MCF 10A (cell line): ENCODE measurements at regions not wholly inside any gene's neighbourhood (a gene's known extent, or its start where the extent isn't known, plus 50 kb on each side); places are given as distances from the start of the nearest gene placed in this dataset.

ENCODE experiments used
- BruUV-seq: library from RNA; stranded (reverse); fragments of 400-500 nt; replicated peaks from 2 replicates; lab custom pipeline; 2021; lab: Mats Ljungman, UMichigan
- CTCF ChIA-PET: fragments of 300-600 bp; sonication (Branson Sonifier 250); formaldehyde crosslinking; extraction: SDS; loops from one replicate; lab custom pipeline; 2021; ENCODE audit warnings: antibody characterized with exemption, inconsistent platforms; lab: Yijun Ruan, JAX
- POLR2A ChIA-PET: fragments of 300-600, 350-650 bp; sonication (Branson Sonifier 250); formaldehyde crosslinking; extraction: SDS; loops from one replicate; lab custom pipeline; 2020; ENCODE audit warnings: antibody characterized with exemption, inconsistent platforms; lab: Yijun Ruan, JAX
- DNase-seq: peaks from one replicate; pipeline ENCODE4 v3.0.0-alpha.2; 2018; ENCODE audit not compliant: unreplicated experiment
- H3K27ac Mint-ChIP-seq: one replicate; pipeline ENCODE4 v1.8.0; 2022; ENCODE audit warnings: mild to moderate bottlenecking, low read depth, mixed read lengths; ENCODE audit not compliant: unreplicated experiment
- H3K27me3 Mint-ChIP-seq: one replicate; pipeline ENCODE4 v1.8.0; 2022; ENCODE audit warnings: mixed read lengths; ENCODE audit not compliant: insufficient read depth, unreplicated experiment
- H3K36me3 Mint-ChIP-seq: one replicate; pipeline ENCODE4 v1.8.0; 2022; ENCODE audit warnings: mild to moderate bottlenecking, moderate library complexity, mixed read lengths; ENCODE audit not compliant: insufficient read depth, unreplicated experiment
- H3K4me1 Mint-ChIP-seq: one replicate; pipeline ENCODE4 v1.8.0; 2022; ENCODE audit warnings: mixed read lengths; ENCODE audit not compliant: insufficient read depth, unreplicated experiment
- H3K4me3 Mint-ChIP-seq: one replicate; pipeline ENCODE4 v1.8.0; 2022; ENCODE audit warnings: mild to moderate bottlenecking, moderate library complexity, mixed read lengths; ENCODE audit not compliant: unreplicated experiment
- H3K9me3 Mint-ChIP-seq: one replicate; pipeline ENCODE4 v1.8.0; 2022; ENCODE audit warnings: mixed read lengths; ENCODE audit not compliant: unreplicated experiment
- intact Hi-C: fragments of 100-400 bp; cut with micrococcal nuclease; formaldehyde crosslinking; loops from 2 replicates; pipeline ENCODE4 v1.14.1; 2022
- TF ChIP-seq, protein P1 (sequence below): fragments of 200-600 bp; IDR thresholded peaks from one replicate; pipeline ENCODE4 v1.8.0; 2022; ENCODE audit warnings: antibody characterized with exemption, mild to moderate bottlenecking; ENCODE audit not compliant: unreplicated experiment

DNA sequence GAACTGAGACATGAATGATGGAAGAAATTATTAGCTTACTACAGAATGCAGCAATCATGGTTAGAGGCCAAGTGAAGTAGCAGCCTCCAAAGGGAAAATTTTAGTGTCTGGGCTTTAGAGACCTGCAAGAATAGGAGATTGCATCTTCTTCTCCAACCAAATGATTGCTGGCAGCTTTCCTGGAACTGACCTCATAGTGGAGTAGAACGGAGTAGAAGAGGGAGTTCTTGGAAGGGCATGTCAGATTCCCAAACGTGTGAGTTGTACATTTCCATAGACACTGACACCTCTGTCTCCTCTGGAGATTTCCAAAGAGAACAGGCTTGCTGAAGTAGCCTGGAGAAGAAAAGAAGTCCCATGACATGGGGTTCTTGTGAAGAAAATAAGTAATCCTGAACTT is 169.8 kb upstream of the ERBB4 start:
- intact Hi-C loops = no loop called here
- ChIA-PET CTCF (no interaction called here), POLR2A (no interaction called here)
- Mint-ChIP-seq H3K4me1 (peaks cover 8% of the 10 kb centered on the region), H3K9me3 (no peaks in the 10 kb centered on the region), H3K36me3 (no peaks in the 10 kb centered on the region), H3K4me3 (no peak overlapping the region), H3K27me3 (no peaks in the 10 kb centered on the region), H3K27ac (no peak overlapping the region)
- DNase-seq = no peak
- no TSS peak for BruUV-seq
- TF ChIP-seq, protein P1, sequence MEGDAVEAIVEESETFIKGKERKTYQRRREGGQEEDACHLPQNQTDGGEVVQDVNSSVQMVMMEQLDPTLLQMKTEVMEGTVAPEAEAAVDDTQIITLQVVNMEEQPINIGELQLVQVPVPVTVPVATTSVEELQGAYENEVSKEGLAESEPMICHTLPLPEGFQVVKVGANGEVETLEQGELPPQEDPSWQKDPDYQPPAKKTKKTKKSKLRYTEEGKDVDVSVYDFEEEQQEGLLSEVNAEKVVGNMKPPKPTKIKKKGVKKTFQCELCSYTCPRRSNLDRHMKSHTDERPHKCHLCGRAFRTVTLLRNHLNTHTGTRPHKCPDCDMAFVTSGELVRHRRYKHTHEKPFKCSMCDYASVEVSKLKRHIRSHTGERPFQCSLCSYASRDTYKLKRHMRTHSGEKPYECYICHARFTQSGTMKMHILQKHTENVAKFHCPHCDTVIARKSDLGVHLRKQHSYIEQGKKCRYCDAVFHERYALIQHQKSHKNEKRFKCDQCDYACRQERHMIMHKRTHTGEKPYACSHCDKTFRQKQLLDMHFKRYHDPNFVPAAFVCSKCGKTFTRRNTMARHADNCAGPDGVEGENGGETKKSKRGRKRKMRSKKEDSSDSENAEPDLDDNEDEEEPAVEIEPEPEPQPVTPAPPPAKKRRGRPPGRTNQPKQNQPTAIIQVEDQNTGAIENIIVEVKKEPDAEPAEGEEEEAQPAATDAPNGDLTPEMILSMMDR = no peak

DNA sequence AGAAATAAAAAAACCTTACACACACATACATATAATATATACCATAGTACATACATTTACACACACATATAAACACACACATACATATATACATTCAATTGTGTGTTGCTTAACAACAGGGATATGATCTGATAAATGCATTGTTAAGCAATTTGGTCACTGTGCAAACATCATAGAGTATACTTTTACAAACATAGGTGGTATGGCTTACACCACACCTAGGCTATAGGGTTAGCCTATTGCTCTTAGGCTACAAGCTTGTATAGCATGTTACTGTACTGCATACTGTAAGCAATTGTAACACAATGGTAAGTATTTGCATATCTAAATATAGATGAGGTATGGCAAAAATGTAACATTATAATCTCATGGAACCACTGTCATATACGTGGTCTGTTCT is 156.8 kb upstream of the ERBB4 start:
- Mint-ChIP-seq H3K4me3 (no peak overlapping the region), H3K27ac (no peak overlapping the region), H3K9me3 (no peaks in the 10 kb centered on the region), H3K27me3 (no peaks in the 10 kb centered on the region), H3K36me3 (no peaks in the 10 kb centered on the region), H3K4me1 (no peaks in the 10 kb centered on the region)
- intact Hi-C loops = no loop called here
- DNase-seq = no peak
- no TSS peak for BruUV-seq
- POLR2A ChIA-PET = no interaction called here
- CTCF ChIA-PET = interaction anchor here (1.0 kb wide), 1 partner anchor 22 kb away, joined by 3 read pairs; no protein-coding TSS in a partner anchor
- TF ChIP-seq, protein P1 = no peak

DNA sequence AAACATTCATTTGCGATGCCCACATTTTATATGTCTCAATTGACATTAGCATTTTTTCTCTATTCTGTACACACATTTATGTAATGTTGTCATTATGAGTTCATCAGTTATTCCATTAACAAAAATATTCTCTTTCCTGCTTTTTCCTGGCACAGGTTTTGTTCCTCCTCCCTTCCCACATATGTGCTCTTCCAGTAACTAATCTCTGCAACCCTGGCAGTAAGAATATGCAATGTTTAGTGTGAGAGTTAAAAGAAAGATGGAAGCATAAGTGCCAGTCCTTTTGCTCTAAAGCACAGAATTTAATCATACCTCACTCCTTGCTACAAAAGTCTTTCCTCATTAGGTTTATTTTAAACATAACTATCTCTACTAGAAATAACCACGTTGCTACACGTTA is 155.8 kb upstream of the ERBB4 start:
- no peaks in the 10 kb centered on the region for H3K27me3 Mint-ChIP-seq
- intact Hi-C loops = no loop called here
- H3K9me3 Mint-ChIP-seq = no peaks in the 10 kb centered on the region
- no peaks in the 10 kb centered on the region for H3K36me3 Mint-ChIP-seq
- no TSS peak for BruUV-seq
- H3K4me1 Mint-ChIP-seq = no peaks in the 10 kb centered on the region
- H3K4me3 Mint-ChIP-seq = no peak overlapping the region
- ChIA-PET POLR2A (no interaction called here), CTCF (no interaction called here)
- H3K27ac Mint-ChIP-seq = no peak overlapping the region
- TF ChIP-seq, protein P1 = no peak
- no peak for DNase-seq

DNA sequence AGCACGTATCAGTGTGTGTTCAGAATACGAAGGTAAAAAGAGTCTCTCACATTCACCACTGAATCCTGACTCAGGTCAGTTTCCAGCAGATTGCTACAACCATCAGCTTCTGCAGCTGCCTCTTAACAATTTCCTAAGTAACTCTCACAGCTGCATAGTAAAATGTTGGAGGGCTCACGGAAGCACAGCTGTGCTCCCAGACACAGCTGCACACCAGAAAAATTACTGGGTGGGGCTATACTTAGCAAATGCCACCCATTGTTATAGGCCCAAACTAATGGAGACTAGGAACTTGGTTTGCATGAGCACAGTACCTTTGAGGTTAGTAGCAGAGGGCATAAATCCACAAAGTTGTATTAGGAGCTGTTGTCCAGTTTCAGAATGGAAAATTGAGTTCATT is 153.9 kb upstream of the ERBB4 start:
- no peak for DNase-seq
- no peaks in the 10 kb centered on the region for H3K4me1 Mint-ChIP-seq
- POLR2A ChIA-PET = interaction anchor here (1.2 kb wide), 1 partner anchor 10 kb away, joined by 5 read pairs; no protein-coding TSS in a partner anchor
- H3K27me3 Mint-ChIP-seq = no peaks in the 10 kb centered on the region
- TF ChIP-seq, protein P1 = no peak
- H3K4me3 Mint-ChIP-seq = no peak overlapping the region
- no peak overlapping the region for H3K27ac Mint-ChIP-seq
- CTCF ChIA-PET = interaction anchor here (0.6 to 1.2 kb wide), 9 partner anchors 22 to 468 kb away, joined by 3 to 5 read pairs (median 3); no protein-coding TSS in a partner anchor
- H3K36me3 Mint-ChIP-seq = no peaks in the 10 kb centered on the region
- intact Hi-C loops = no loop called here
- no peaks in the 10 kb centered on the region for H3K9me3 Mint-ChIP-seq
- BruUV-seq = no TSS peak
